ENCODE measurements at regions not wholly inside any gene's neighbourhood (a gene's known extent, or its start where the extent isn't known, plus 50 kb on each side); places are given as distances from the start of the nearest gene placed in this dataset.

DNA sequence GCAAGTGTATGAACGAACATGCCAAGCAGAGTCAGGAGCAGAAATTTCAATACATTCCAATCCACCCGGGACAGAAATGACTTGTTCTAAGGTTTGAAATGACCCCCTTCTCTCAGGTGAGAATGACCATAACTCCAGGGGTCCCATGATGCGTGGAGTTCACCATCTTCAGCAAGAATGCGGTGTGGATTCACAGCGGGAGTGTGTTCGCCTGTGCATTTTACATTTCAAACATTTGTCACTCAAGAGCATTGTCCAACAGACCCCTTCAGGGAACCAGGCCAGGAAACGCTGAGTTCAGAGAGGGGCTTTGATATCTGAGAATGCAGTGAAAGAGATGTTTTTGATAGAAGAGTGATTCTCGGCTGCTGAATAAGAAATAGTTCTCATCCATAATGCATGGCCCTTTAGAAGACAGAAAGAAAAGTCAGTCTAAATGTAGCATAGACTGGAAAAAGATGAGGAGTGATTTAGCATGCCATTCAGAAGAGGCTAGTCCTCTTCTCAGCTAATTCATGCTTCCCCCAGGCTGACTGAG, 200.3 kb upstream of the KCNG1 start:
- Histone ChIP-seq H3K4me2 (ENCODE audit: low read depth, low read length) (no peak overlapping the region), H3K56ac (ENCODE audit: extremely low read depth, insufficient read depth, low read length) (no peak overlapping the region), H4K20me1 (ENCODE audit: insufficient read depth, low read length) (no peaks in the 10 kb centered on the region), H3K23ac (ENCODE audit: low read depth, low read length) (no peak overlapping the region), H3K4me1 (ENCODE audit: control insufficient read depth, insufficient read depth, low read length) (no peaks in the 10 kb centered on the region), H3K14ac (replicated peaks; ENCODE audit: low read depth, low read length) (no peak overlapping the region), H3K18ac (ENCODE audit: low read depth, low read length) (no peak overlapping the region), H3K9me1 (ENCODE audit: insufficient read depth, low read length) (no peaks in the 10 kb centered on the region), H3K4ac (ENCODE audit: low read depth, low read length) (no peak overlapping the region), H2BK15ac (ENCODE audit: low read depth, low read length) (no peak overlapping the region), H3K27ac (ENCODE audit: insufficient read depth, low read length) (no peak overlapping the region), H2AK9ac (replicated peaks; ENCODE audit: low read depth, low read length, poor library complexity) (no peak overlapping the region), H4K8ac (ENCODE audit: low read depth in 2 of 2, low read length in 2 of 2) (no peak overlapping the region), H3K4me3 (ENCODE audit: insufficient read depth, low read depth, low read length) (no peak overlapping the region), H3K9me3 (ENCODE audit: control insufficient read depth, insufficient read depth, low read length) (peaks cover 3% of the 10 kb centered on the region), H3K36me3 (ENCODE audit: control insufficient read depth, insufficient read depth, low read length) (no peaks in the 10 kb centered on the region), H3K27me3 (ENCODE audit: control insufficient read depth, insufficient read depth, low read length) (peaks cover 19% of the 10 kb centered on the region), H2BK120ac (ENCODE audit: low read depth, low read length) (no peak overlapping the region), H3K9ac (ENCODE audit: low read depth, low read length) (no peak overlapping the region), H2AFZ (replicated peaks; ENCODE audit: low read length, poor library complexity) (no peak overlapping the region), H2BK20ac (ENCODE audit: low read depth, low read length) (no peak overlapping the region), H4K91ac (ENCODE audit: insufficient read depth, low read depth, low read length) (no peak overlapping the region), H4K5ac (ENCODE audit: low read depth, low read length) (no peak overlapping the region), H2AK5ac (ENCODE audit: low read depth, low read length) (no peak overlapping the region), H2BK5ac (ENCODE audit: low read depth, low read length, poor library complexity, severe bottlenecking) (no peak overlapping the region), H3K79me1 (ENCODE audit: low read depth in 1 of 2, low read length in 2 of 2) (no peaks in the 10 kb centered on the region)
- DNase-seq (no peak), ATAC-seq (ENCODE audit: low read depth) (no peak)
- intact Hi-C loops (cut with micrococcal nuclease) (no loop called here), in situ Hi-C loops (cut with MboI; ENCODE audit: low sequenced_read_pairs) (no loop called here), dilution Hi-C loops (cut with HindIII; ENCODE audit: low sequenced_read_pairs, unreplicated experiment) (no loop called here)
- WGBS, 2 experiments (ENCODE audit: extremely low coverage in 2 of 2, insufficient read length in 1 of 2): no CpG with 5 or more reads among the region's 8 CpGs
- ChIA-PET POLR2A (ENCODE audit: unreplicated experiment) (no interaction called here), CTCF (no interaction called here)
- TF ChIP-seq FOS (IDR thresholded peaks at IDR 0.05; ENCODE audit: low read depth, low read length) (no peak), CEBPB (IDR thresholded peaks at IDR 0.05; ENCODE audit: low read depth, low read length) (no peak), RFX5 (IDR thresholded peaks at IDR 0.05; ENCODE audit: low read depth, low read length) (no peak), NFE2L2 (IDR thresholded peaks at IDR 0.05; ENCODE audit: low read depth, low read length) (no peak)
- no TSS peak for BruUV-seq (replicated peaks)

Data from IMR-90 (cell line).